HepG2 (cell line): ENCODE measurements at regions not wholly inside any gene's neighbourhood (a gene's known extent, or its start where the extent isn't known, plus 50 kb on each side); places are given as distances from the start of the nearest gene placed in this dataset.
A peak's percentile ranks its signal among the peaks of the same experiment; 100 is the strongest.

ENCODE experiments used
- ATAC-seq: fragments of 200-7000 bp; cut with Tn5 transposase; 3 replicates; pipeline ENCODE4 v1.9.1; 2020; ENCODE audit warnings: mild to moderate bottlenecking, moderate library complexity
- BruUV-seq: library from RNA; stranded (reverse); fragments of 400-500 nt; replicated peaks from 2 replicates; lab custom pipeline; 2021; lab: Mats Ljungman, UMichigan
- CTCF ChIA-PET: fragments of 300-600 bp; formaldehyde crosslinking; extraction: SDS; loops from one replicate; lab custom pipeline; 2021; ENCODE audit warnings: low total read pairs, inconsistent platforms, low intra/inter-chr PET ratio; lab: Yijun Ruan, JAX
- POLR2A ChIA-PET: fragments of 350-600 bp; sonication (Branson Sonifier 250); formaldehyde crosslinking; loops from one replicate; lab custom pipeline; 2020; ENCODE audit warnings: antibody characterized with exemption, inconsistent platforms; lab: Yijun Ruan, JAX
- DNase-seq: peaks from one replicate; pipeline ENCODE4 v3.0.0-alpha.2; 2015; ENCODE audit warnings: low spot score
- FAIRE-seq: peaks from 3 replicates; lab custom pipeline; 2011; peaks lifted over from hg19 to GRCh38; lab: Jason Lieb, UNC
- H2AFZ ChIP-seq: one replicate; pipeline ENCODE4 v1.6.1; 2011; ENCODE audit warnings: low read length, inconsistent platforms
- H3K27ac ChIP-seq: fragments of 300-600 bp; 3 replicates; pipeline ENCODE4 v1.8.0; 2011; ENCODE audit warnings: mixed run types, mild to moderate bottlenecking, mixed read lengths, low read length, inconsistent platforms; ENCODE audit not compliant: insufficient read depth; ENCODE audit errors: extremely low read length
- H3K27me3 ChIP-seq, 2 experiments: fragments of 200-600 bp in 1 of 2; 2 replicates in 1 of 2; 3 replicates in 1 of 2; pipeline versions ENCODE4 v1.6.0 to v1.8.0; 2011; ENCODE audit warnings: low read length in 2 of 2, mild to moderate bottlenecking in 2 of 2, moderate library complexity in 2 of 2, inconsistent platforms in 1 of 2; ENCODE audit not compliant: insufficient read depth in 2 of 2, control insufficient read depth in 1 of 2
- H3K36me3 ChIP-seq, 2 experiments: fragments of 200-600 bp in 1 of 2; replicated peaks in 1 of 2; 2 replicates in 1 of 2; 3 replicates in 1 of 2; pipeline versions ENCODE4 v1.5.1 to v1.8.0; 2011; ENCODE audit warnings: low read length in 2 of 2, inconsistent platforms in 1 of 2; ENCODE audit not compliant: insufficient read depth in 2 of 2, control insufficient read depth in 1 of 2
- H3K4me1 ChIP-seq: 2 replicates; pipeline ENCODE4 v1.5.1; 2012; ENCODE audit warnings: low read length, inconsistent platforms; ENCODE audit not compliant: insufficient read depth
- H3K4me2 ChIP-seq: 2 replicates; pipeline ENCODE4 v1.6.0; 2011; ENCODE audit warnings: low read depth, low read length, inconsistent platforms
- H3K4me3 ChIP-seq, 3 experiments: fragments of 200-600 bp in 1 of 3; sonication (generic), shearing (Covaris generic) in 1 of 3; replicated peaks in 1 of 3; 2 replicates each; pipeline ENCODE4 v1.5.1; 2011 to 2016; ENCODE audit warnings: low read length in 3 of 3, inconsistent platforms in 2 of 3, low read depth in 2 of 3, mild to moderate bottlenecking in 2 of 3, control low read depth in 1 of 3, mixed read lengths in 1 of 3; ENCODE audit not compliant: insufficient read depth in 1 of 3
- H3K79me2 ChIP-seq: one replicate; pipeline ENCODE4 v1.6.1; 2011; ENCODE audit warnings: low read length, inconsistent platforms; ENCODE audit not compliant: insufficient read depth
- H3K9ac ChIP-seq: 2 replicates; pipeline ENCODE4 v1.6.0; 2011; ENCODE audit warnings: mild to moderate bottlenecking, low read depth, low read length, inconsistent platforms; ENCODE audit not compliant: insufficient read depth
- H3K9me3 ChIP-seq: 2 replicates; pipeline ENCODE4 v1.5.1; 2012; ENCODE audit warnings: mild to moderate bottlenecking, low read length
- H4K20me1 ChIP-seq: 2 replicates; pipeline ENCODE4 v1.6.0; 2011; ENCODE audit warnings: inconsistent platforms, mild to moderate bottlenecking, low read length, moderate library complexity; ENCODE audit not compliant: insufficient read depth
- CBX5 ChIP-seq: sonication (generic); formaldehyde crosslinking; IDR thresholded peaks from 2 replicates; pipeline ENCODE4 v1.4.0; 2020; ENCODE audit warnings: missing genetic modification reagents, borderline replicate concordance
- DNMT3B ChIP-seq: conservative IDR thresholded peaks from 2 replicates; pipeline ENCODE4 v1.6.1; 2016; ENCODE audit warnings: missing biosample characterization, control low read depth
- EHMT2 ChIP-seq: fragments of 200-600 bp; sonication (generic); IDR thresholded peaks from 2 replicates; pipeline ENCODE4 v1.7.0; 2017; ENCODE audit warnings: antibody characterized with exemption, low read depth, low read length, borderline replicate concordance
- GFI1 ChIP-seq: sonication (generic); formaldehyde crosslinking; IDR thresholded peaks from 2 replicates; pipeline ENCODE4 v1.5.0; 2020; ENCODE audit warnings: missing genetic modification reagents, mild to moderate bottlenecking, borderline replicate concordance
- HOXA7 ChIP-seq: sonication (generic); formaldehyde crosslinking; IDR thresholded peaks from 2 replicates; pipeline ENCODE4 v1.8.1; 2022; ENCODE audit warnings: mild to moderate bottlenecking, missing genetic modification reagents, moderate library complexity
- KDM5B ChIP-seq: sonication (generic); formaldehyde crosslinking; IDR thresholded peaks from 2 replicates; pipeline ENCODE4 v1.4.0; 2020; ENCODE audit warnings: missing genetic modification reagents, mild to moderate bottlenecking, borderline replicate concordance
- RAD21 ChIP-seq: fragments of 450-650 bp; formaldehyde crosslinking; IDR thresholded peaks from 2 replicates; pipeline ENCODE4 v1.5.0; 2020; ENCODE audit warnings: mild to moderate bottlenecking
- SPEN ChIP-seq: sonication (generic); formaldehyde crosslinking; IDR thresholded peaks from 2 replicates; pipeline ENCODE4 v1.5.1; 2020; ENCODE audit warnings: low read depth, mild to moderate bottlenecking, missing genetic modification reagents
- TERF1 ChIP-seq: sonication (generic); formaldehyde crosslinking; IDR thresholded peaks from 2 replicates; pipeline ENCODE4 v1.8.0; 2022; ENCODE audit warnings: mild to moderate bottlenecking, missing genetic modification reagents, moderate library complexity
- ZBTB43 ChIP-seq: sonication (generic); formaldehyde crosslinking; conservative IDR thresholded peaks from 2 replicates; pipeline ENCODE4 v1.4.0; 2020; ENCODE audit warnings: missing genetic modification reagents
- ZMYM4 ChIP-seq: sonication (generic); formaldehyde crosslinking; IDR thresholded peaks from 2 replicates; pipeline ENCODE4 v1.8.1; 2023; ENCODE audit warnings: mild to moderate bottlenecking, missing genetic modification reagents
- ZNF136 ChIP-seq: sonication (generic); formaldehyde crosslinking; IDR thresholded peaks from 2 replicates; pipeline ENCODE4 v1.8.1; 2022; ENCODE audit warnings: low read depth, mild to moderate bottlenecking, moderate library complexity, missing genetic modification reagents
- ZNF263 ChIP-seq: sonication (generic); formaldehyde crosslinking; IDR thresholded peaks from 2 replicates; pipeline ENCODE4 v1.4.0; 2020; ENCODE audit warnings: missing genetic modification reagents
- ZNF382 ChIP-seq: sonication (generic); formaldehyde crosslinking; IDR thresholded peaks from 2 replicates; pipeline ENCODE4 v1.5.0; 2020; ENCODE audit warnings: missing genetic modification reagents, mild to moderate bottlenecking, borderline replicate concordance
- ZSCAN5A ChIP-seq: sonication (generic); formaldehyde crosslinking; IDR thresholded peaks from 2 replicates; pipeline ENCODE4 v1.8.0; 2022; ENCODE audit warnings: mild to moderate bottlenecking, missing genetic modification reagents, borderline replicate concordance
- WGBS: methylation state at CpG from one replicate; pipeline ENCODE4 v1.1.6; 2017; ENCODE audit warnings: low lambda C conversion rate; 5-methylcytosine and 5-hydroxymethylcytosine counted together
- in situ Hi-C: cut with HindIII; loops from 2 replicates; pipeline ENCODE4 v1.10.0; 2017; ENCODE audit warnings: low pct_unique_long_range_greater_than_20kb; ENCODE audit not compliant: extremely low pct_ligation_motif_present
- intact Hi-C: fragments of 100-400 bp; cut with micrococcal nuclease; formaldehyde crosslinking; loops from one replicate; pipeline ENCODE4 v1.10.0; 2022; ENCODE audit not compliant: unreplicated experiment

GRCh38 chr20:53870426-53871315 is 199.7 kb downstream of the BCAS1 start (continued):
- TF ChIP-seq ZSCAN5A (CRISPR knock-in tag) (0 out of 2 replicates have a peak, but pooled peaks have one; percentile 14), HOXA7 (CRISPR knock-in tag) (no peak), ZNF136 (peak; percentile 54; the same call in 1 of the 2 replicates), DNMT3B (CRISPR knock-in tag) (0 out of 2 replicates have a peak, but pooled peaks have one; percentile 59), ZMYM4 (CRISPR knock-in tag) (0 out of 2 replicates have a peak, but pooled peaks have one; percentile 37)
- TF ChIP-seq, all 625 proteins: peak for 14

GRCh38 chr20:53869466-53870258 is 200.7 kb downstream of the BCAS1 start:
- H3K4me1 ChIP-seq: peaks cover 77% of the 10 kb centered on the region
- TF ChIP-seq GFI1 (CRISPR knock-in tag) (peak; percentile 78; the same call in 1 of the 2 replicates), CBX5 (peak; percentile 76; the same call in 1 of the 2 replicates), ZNF263 (CRISPR knock-in tag) (no peak), EHMT2 (peak; percentile 61; the same call in 1 of the 2 replicates), ZBTB43 (peak; percentile 81; the same call in 1 of the 2 replicates), TERF1 (CRISPR knock-in tag) (no peak), RAD21 (CRISPR knock-in tag) (peak; percentile 97), SPEN (CRISPR knock-in tag) (peak; percentile 79; the same call in 1 of the 2 replicates), KDM5B (no peak), ZNF382 (CRISPR knock-in tag) (no peak)

More at GRCh38 chr20:53869466-53870258, 200.7 kb downstream of the BCAS1 start:
- DNase-seq: peak; percentile 96
- intact Hi-C loops (loop anchor here (1.0 to 5.0 kb wide), 7 partner anchors 48 to 290 kb away; no protein-coding TSS in a partner anchor), in situ Hi-C loops (loop anchor here (5.0 kb wide), 1 partner anchor 292 kb away; no protein-coding TSS in a partner anchor)
- Histone ChIP-seq H3K36me3 (no peaks in the 10 kb centered on the region), H2AFZ (peak overlapping the region; percentile 21), H3K27me3 (no peaks in the 10 kb centered on the region), H3K9me3 (no peaks in the 10 kb centered on the region), H4K20me1 (no peaks in the 10 kb centered on the region), H3K4me3 (peak overlapping the region in 2 of 3 experiments; percentile 8; a peak in 2 of 6 replicates), H3K27ac (peak overlapping the region; percentile 37), H3K4me2 (peak overlapping the region; percentile 71), H3K9ac (no peak overlapping the region; the same call in 1 of the 2 replicates), H3K79me2 (no peaks in the 10 kb centered on the region)
- TSS peak; percentile 61 for BruUV-seq
- FAIRE-seq: peak; percentile 94
- peak; percentile 92 for ATAC-seq
- POLR2A ChIA-PET: interaction anchor here (0.7 to 2.3 kb wide), 3 partner anchors 106 to 273 kb away, joined by 3 to 6 read pairs (median 5); no protein-coding TSS in a partner anchor
- CTCF ChIA-PET: interaction anchor here (0.6 to 2.3 kb wide), 6 partner anchors 46 to 291 kb away, joined by 3 to 39 read pairs (median 6); no protein-coding TSS in a partner anchor
- 4% methylated on average over 8 of the region's 8 CpGs for WGBS
